Left ventricle myocardium inferior (tissue), 1 donor: ENCODE measurements at regions not wholly inside any gene's neighbourhood (a gene's known extent, or its start where the extent isn't known, plus 50 kb on each side); places are given as distances from the start of the nearest gene placed in this dataset.
A peak's percentile ranks its signal among the peaks of the same experiment; 100 is the strongest.

Experiments
- DNase-seq: peaks from one replicate; pipeline ENCODE4 v3.0.0-alpha.2; 2020
- H3K27ac ChIP-seq: fragments of 200-600 bp; replicated peaks from 2 replicates; pipeline ENCODE4 v1.8.0; 2021
- H3K27me3 ChIP-seq: fragments of 200-600 bp; 2 replicates; pipeline ENCODE4 v1.8.0; 2021; ENCODE audit warnings: low read depth
- H3K36me3 ChIP-seq: fragments of 200-600 bp; 2 replicates; pipeline ENCODE4 v1.8.0; 2021
- H3K4me1 ChIP-seq: fragments of 200-600 bp; 2 replicates; pipeline ENCODE4 v1.8.0; 2021
- H3K4me3 ChIP-seq: fragments of 200-600 bp; 2 replicates; pipeline ENCODE4 v1.8.0; 2021; ENCODE audit warnings: mild to moderate bottlenecking, moderate library complexity
- H3K9me3 ChIP-seq: fragments of 200-600 bp; replicated peaks from 2 replicates; pipeline ENCODE4 v1.8.0; 2021
- CTCF ChIP-seq: fragments of 200-600 bp; IDR thresholded peaks from 2 replicates; pipeline ENCODE4 v1.8.0; 2021; ENCODE audit warnings: antibody characterized with exemption, mild to moderate bottlenecking, borderline replicate concordance
- intact Hi-C: fragments of 100-400 bp; cut with micrococcal nuclease; formaldehyde crosslinking; loops from one replicate; pipeline ENCODE4 v1.11.0; 2022
- donor health status: DM: no; HTN: yes; CAD: no; lungs with severe emphysema.

GRCh38 chr12:62001424-62001823 lies 258.8 kb upstream of the USP15 start:
- no peaks in the 10 kb centered on the region for H3K36me3 ChIP-seq
- TF ChIP-seq CTCF: no peak
- H3K27ac ChIP-seq: no peak overlapping the region
- no peaks in the 10 kb centered on the region for H3K4me1 ChIP-seq
- intact Hi-C loops: no loop called here
- H3K27me3 ChIP-seq: no peaks in the 10 kb centered on the region
- H3K9me3 ChIP-seq: no peaks in the 10 kb centered on the region
- no peak for DNase-seq
- H3K4me3 ChIP-seq: no peak overlapping the region

DNA sequence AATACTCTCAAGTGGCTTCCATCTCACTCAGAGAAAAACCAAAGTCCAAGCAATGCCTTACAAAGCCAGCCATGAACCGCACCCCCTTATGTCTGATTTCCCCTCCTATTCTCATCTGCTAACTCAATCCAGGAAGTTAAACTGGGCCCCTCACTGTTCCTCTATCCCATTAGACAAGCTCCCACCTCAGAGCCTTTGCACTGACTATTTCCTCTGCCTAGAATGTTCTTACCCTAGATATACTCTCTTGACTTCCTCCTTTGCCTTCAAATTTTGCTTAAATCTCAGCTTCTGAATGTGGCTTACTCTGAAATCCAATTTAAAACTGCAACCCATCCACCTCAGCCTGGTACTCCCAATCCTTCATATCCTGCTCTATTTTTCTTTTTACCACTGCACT lies 257.0 kb upstream of the USP15 start:
- intact Hi-C loops: no loop called here
- H3K4me3 ChIP-seq: no peak overlapping the region
- DNase-seq: no peak
- no peaks in the 10 kb centered on the region for H3K36me3 ChIP-seq
- no peak overlapping the region for H3K27ac ChIP-seq
- TF ChIP-seq CTCF: no peak
- H3K27me3 ChIP-seq: no peaks in the 10 kb centered on the region
- H3K9me3 ChIP-seq: no peaks in the 10 kb centered on the region
- H3K4me1 ChIP-seq: no peaks in the 10 kb centered on the region

- Histone ChIP-seq H3K27me3 (no peaks in the 10 kb centered on the region), H3K27ac (no peak overlapping the region), H3K4me1 (no peaks in the 10 kb centered on the region), H3K4me3 (no peak overlapping the region), H3K9me3 (no peaks in the 10 kb centered on the region), H3K36me3 (no peaks in the 10 kb centered on the region)
- intact Hi-C loops: no loop called here
- no peak for DNase-seq
- TF ChIP-seq CTCF: no peak
Measured at GRCh38 chr12:62003701-62004100, 256.5 kb upstream of the USP15 start.

DNA sequence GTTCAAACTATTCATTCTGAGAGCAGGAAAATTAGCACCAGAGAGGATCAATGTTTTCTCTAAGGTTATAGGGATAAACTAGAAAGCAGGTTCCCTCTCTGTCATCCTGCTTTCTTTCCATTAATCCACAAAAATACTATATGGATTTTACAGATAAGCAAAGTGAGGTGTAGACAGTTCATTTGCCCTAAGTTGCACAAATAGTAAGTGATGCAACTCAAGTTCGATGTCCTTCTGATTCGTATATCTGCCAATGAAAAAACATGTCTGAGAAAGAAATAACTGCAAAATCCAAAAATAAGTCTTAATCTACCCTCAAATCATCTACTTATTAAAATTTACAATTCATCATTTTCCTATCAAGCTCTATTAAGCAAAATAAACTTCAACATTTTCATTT lies 254.6 kb upstream of the USP15 start:
- no peak for TF ChIP-seq CTCF

DNA sequence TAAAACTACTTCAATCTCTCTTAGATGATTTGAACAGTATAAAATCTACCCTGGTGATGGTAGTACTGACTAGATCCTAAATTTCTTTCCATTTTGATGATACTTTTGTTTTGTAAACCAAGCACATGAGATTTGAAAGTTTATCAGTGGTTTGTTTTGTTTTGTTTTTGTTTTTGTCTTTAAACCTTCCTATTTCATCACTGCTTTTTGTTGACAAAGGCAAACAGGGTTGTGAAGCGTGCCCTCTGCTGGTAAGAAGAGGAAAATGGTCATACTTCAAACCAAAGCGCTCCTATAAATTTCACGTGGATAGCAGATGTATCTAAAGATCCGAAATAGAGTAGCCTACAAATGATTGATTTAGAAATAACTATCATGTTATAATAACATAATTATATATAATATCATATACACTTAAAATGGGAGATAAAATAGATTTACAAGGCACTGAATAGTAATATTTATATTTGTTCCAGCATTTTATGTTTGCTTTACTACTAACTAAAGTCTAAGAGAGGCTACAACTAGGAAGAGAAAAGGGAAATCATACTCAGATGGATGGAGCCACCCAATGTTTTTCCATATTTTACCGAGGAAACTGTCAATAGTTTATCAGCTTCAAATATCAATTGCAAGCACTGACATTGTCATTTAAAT lies 254.0 kb upstream of the USP15 start:
- intact Hi-C loops: no loop called here
- peak; percentile 72 for TF ChIP-seq CTCF
- Histone ChIP-seq H3K36me3 (no peaks in the 10 kb centered on the region), H3K4me1 (no peaks in the 10 kb centered on the region), H3K9me3 (no peaks in the 10 kb centered on the region), H3K27ac (no peak overlapping the region), H3K4me3 (no peak overlapping the region), H3K27me3 (no peaks in the 10 kb centered on the region)
- DNase-seq: no peak

More for the DNA sequence above, 254.6 kb upstream of the USP15 start:
- Histone ChIP-seq H3K27me3 (no peaks in the 10 kb centered on the region), H3K36me3 (no peaks in the 10 kb centered on the region), H3K27ac (no peak overlapping the region), H3K4me1 (no peaks in the 10 kb centered on the region), H3K9me3 (no peaks in the 10 kb centered on the region), H3K4me3 (no peak overlapping the region)
- no peak for DNase-seq
- intact Hi-C loops: no loop called here
